GM12891 (cell line): ENCODE measurements at regions not wholly inside any gene's neighbourhood (a gene's known extent, or its start where the extent isn't known, plus 50 kb on each side); places are given as distances from the start of the nearest gene placed in this dataset.

Experiments
- PAX5 ChIP-seq: IDR thresholded peaks from 2 replicates; pipeline ENCODE4 v1.6.1; 2011; ENCODE audit warnings: low read length, moderate library complexity, mild to moderate bottlenecking; ENCODE audit not compliant: insufficient read depth, severe bottlenecking
- POLR2A ChIP-seq: IDR thresholded peaks from 2 replicates; pipeline ENCODE4 v1.6.1; 2011; ENCODE audit warnings: low read depth, low read length, control low read depth
- POLR2AphosphoS5 ChIP-seq: IDR thresholded peaks from 2 replicates; pipeline ENCODE4 v1.6.1; 2011; ENCODE audit warnings: low read depth, low read length, control low read depth
- POU2F2 ChIP-seq: IDR thresholded peaks from 2 replicates; pipeline ENCODE4 v1.6.1; 2011; ENCODE audit warnings: low read depth, mild to moderate bottlenecking, control low read depth, low read length, moderate library complexity
- SPI1 ChIP-seq: IDR thresholded peaks from 2 replicates; pipeline ENCODE4 v1.6.1; 2011; ENCODE audit warnings: low read depth, low read length, control low read depth
- TAF1 ChIP-seq: IDR thresholded peaks from 2 replicates; pipeline ENCODE4 v1.6.1; 2011; ENCODE audit warnings: low read depth, low read length, control low read depth

DNA sequence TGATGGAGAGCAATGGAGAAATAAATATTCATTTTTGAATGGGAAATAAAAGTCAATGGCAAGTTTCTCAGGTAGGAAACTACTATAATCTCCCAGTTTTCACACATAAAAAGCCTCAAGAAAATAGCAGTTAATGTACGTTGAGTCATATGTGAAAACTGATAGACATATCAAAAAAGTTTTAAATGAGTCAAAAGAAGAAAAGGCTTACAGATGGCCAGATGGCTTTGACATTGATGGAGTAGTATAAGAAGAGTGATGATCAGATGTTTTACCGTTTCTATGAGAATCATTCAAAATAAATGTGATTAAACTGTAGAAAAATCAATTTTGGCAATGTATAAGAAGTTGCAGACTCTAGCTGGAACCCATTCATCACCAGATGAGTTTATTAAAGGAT, 97.8 kb downstream of the LLPH start:
- no peak for TF ChIP-seq TAF1
- no peak for TF ChIP-seq POLR2AphosphoS5
- TF ChIP-seq POLR2A = no peak
- TF ChIP-seq POU2F2 = no peak
- TF ChIP-seq SPI1 = no peak
- TF ChIP-seq PAX5 = no peak
